Osteocyte (in vitro differentiated cells): ENCODE measurements at regions not wholly inside any gene's neighbourhood (a gene's known extent, or its start where the extent isn't known, plus 50 kb on each side); places are given as distances from the start of the nearest gene placed in this dataset.

Experiments
- DNase-seq: peaks from one replicate; pipeline ENCODE4 v3.0.0; 2021; ENCODE audit warnings: mixed read lengths; ENCODE audit not compliant: unreplicated experiment; ENCODE audit errors: extremely low spot score
- H3K27ac Mint-ChIP-seq: one replicate; pipeline ENCODE4 v1.8.0; 2021; ENCODE audit warnings: mild to moderate bottlenecking, mixed read lengths; ENCODE audit not compliant: unreplicated experiment
- H3K27me3 Mint-ChIP-seq: one replicate; pipeline ENCODE4 v1.8.0; 2021; ENCODE audit warnings: mixed read lengths; ENCODE audit not compliant: unreplicated experiment
- H3K36me3 Mint-ChIP-seq: one replicate; pipeline ENCODE4 v1.8.0; 2021; ENCODE audit warnings: mixed read lengths; ENCODE audit not compliant: unreplicated experiment
- H3K4me1 Mint-ChIP-seq: one replicate; pipeline ENCODE4 v1.8.0; 2021; ENCODE audit warnings: mixed read lengths; ENCODE audit not compliant: unreplicated experiment
- H3K4me3 Mint-ChIP-seq: one replicate; pipeline ENCODE4 v1.8.0; 2021; ENCODE audit warnings: mild to moderate bottlenecking, moderate library complexity, mixed read lengths; ENCODE audit not compliant: unreplicated experiment
- H3K9me3 Mint-ChIP-seq: one replicate; pipeline ENCODE4 v1.8.0; 2021; ENCODE audit warnings: mixed read lengths; ENCODE audit not compliant: unreplicated experiment
- TF ChIP-seq, protein P1 (sequence below): fragments of 200-600 bp; sonication (generic); IDR thresholded peaks from 2 replicates; pipeline ENCODE4 v1.5.0; 2021; ENCODE audit warnings: antibody characterized with exemption, mild to moderate bottlenecking, moderate library complexity

DNA sequence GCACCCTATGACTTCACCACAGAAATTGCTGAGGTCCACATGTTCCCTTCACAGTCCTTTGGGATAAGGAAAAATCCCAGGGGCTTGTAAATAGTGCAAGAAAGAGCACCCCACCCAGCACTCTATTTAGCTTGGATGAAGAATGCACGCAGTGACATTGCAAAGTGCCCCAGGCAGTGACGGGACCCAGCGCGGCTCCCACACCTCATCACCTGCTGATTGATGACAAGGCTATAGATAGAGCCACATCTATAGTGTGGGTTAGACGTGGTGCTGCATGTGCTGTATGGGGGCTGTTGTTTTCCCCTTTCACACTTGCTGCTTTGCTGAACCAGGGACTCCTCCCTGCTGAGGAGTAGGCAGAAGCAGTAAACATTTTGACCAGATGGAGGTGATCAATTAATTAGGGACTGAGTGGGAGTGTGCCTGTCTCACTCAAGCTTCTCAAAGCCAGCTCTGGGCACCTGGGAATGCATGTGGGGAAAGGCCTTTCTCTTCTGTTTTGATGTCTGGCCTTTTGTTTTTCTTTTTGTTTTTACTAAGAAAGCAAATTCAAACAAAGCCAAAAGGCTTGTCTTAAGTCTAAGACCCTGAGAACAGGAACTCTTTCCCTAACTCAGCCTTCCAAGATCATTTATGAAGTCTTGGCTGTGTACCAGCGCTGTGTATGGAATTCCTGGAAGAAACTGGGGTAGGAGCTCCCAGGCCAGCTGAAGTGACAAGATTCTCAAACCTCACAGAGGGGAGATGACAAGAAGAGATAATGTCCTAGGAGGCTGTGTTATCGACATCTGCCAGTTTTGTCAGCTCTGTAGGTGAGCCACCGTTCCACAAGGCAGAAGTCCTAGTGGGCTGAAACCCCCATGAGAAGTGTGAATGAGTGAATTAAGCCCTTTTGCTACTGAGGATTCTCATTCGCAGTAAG lies 219.7 kb downstream of the BARX2 start:
- Mint-ChIP-seq H3K4me3 (no peak overlapping the region), H3K4me1 (no peaks in the 10 kb centered on the region), H3K9me3 (no peaks in the 10 kb centered on the region), H3K27ac (no peak overlapping the region), H3K36me3 (no peaks in the 10 kb centered on the region), H3K27me3 (peaks cover 5% of the 10 kb centered on the region)
- TF ChIP-seq, protein P1, sequence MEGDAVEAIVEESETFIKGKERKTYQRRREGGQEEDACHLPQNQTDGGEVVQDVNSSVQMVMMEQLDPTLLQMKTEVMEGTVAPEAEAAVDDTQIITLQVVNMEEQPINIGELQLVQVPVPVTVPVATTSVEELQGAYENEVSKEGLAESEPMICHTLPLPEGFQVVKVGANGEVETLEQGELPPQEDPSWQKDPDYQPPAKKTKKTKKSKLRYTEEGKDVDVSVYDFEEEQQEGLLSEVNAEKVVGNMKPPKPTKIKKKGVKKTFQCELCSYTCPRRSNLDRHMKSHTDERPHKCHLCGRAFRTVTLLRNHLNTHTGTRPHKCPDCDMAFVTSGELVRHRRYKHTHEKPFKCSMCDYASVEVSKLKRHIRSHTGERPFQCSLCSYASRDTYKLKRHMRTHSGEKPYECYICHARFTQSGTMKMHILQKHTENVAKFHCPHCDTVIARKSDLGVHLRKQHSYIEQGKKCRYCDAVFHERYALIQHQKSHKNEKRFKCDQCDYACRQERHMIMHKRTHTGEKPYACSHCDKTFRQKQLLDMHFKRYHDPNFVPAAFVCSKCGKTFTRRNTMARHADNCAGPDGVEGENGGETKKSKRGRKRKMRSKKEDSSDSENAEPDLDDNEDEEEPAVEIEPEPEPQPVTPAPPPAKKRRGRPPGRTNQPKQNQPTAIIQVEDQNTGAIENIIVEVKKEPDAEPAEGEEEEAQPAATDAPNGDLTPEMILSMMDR, result no peak
- no peak for DNase-seq

DNA sequence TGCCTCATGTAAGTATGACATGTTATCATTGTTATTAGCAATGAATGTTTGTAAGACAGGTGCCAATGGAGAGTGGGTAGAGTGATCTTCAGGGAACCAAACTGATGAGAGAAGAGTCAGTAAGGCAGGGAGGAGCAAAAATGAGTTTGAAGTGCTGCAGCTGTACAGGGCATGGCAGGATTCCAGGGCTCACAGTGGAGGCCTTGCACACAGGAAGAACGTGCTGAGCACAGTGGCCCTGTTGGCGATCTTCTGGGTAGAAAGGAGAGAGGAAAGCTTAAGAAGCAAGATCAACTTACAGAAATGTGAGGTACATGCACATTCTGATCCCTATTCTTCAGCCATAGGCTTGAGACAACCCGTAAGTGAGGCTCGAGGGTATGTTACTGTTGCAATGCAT lies 219.3 kb upstream of the TMEM45B start:
- no peaks in the 10 kb centered on the region for H3K9me3 Mint-ChIP-seq
- DNase-seq, result no peak
- H3K27ac Mint-ChIP-seq, result no peak overlapping the region

DNA sequence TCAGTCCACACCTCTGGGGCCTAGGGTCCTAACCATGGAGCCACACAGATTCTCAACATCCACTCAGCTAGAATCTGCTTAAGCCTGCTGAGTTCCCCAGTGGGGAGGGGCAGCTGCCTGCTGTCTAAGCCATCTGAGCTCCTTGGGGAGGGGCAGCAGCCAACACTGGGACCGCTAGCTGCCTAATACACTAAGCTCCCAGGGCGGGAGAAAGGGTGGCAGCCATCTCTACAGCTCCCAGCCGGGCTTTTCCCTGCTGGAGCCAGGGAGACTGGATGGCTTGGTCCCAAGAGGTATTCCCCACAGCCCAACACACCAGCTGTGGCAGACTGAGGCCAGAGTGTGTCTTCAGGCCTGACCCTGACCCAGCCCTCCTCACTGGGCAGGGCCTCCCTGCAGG lies 217.3 kb upstream of the TMEM45B start:
- TF ChIP-seq, protein P1, result no peak
- Mint-ChIP-seq H3K27me3 (peaks cover 29% of the 10 kb centered on the region), H3K36me3 (no peaks in the 10 kb centered on the region), H3K4me3 (no peak overlapping the region), H3K9me3 (no peaks in the 10 kb centered on the region), H3K4me1 (no peaks in the 10 kb centered on the region), H3K27ac (no peak overlapping the region)
- no peak for DNase-seq

More for the DNA sequence above, 219.3 kb upstream of the TMEM45B start:
- Mint-ChIP-seq H3K4me3 (no peak overlapping the region), H3K27me3 (peaks cover 16% of the 10 kb centered on the region), H3K36me3 (no peaks in the 10 kb centered on the region), H3K4me1 (no peaks in the 10 kb centered on the region)
- TF ChIP-seq, protein P1, result no peak

DNA sequence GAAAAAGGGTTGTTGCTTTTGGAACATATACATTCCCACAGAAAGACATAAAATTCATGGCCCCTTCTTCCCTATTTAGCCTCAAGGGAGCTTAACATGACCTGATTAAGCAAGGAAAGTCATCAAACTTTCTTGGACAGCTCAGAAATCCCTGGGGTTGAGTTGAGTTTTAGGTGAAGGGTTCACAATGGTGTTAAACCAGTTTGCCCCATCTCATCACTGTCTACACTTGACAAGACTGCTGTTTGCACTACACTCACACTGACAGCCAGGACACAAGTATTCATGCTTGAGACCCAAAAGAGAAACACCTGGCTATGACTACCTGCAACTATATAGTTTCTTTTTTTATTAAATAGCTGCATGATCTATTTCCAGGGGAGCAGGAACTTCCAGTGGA lies 209.8 kb upstream of the TMEM45B start:
- no peaks in the 10 kb centered on the region for H3K9me3 Mint-ChIP-seq
- H3K4me1 Mint-ChIP-seq, result no peaks in the 10 kb centered on the region
- TF ChIP-seq, protein P1, result no peak
- peaks cover 30% of the 10 kb centered on the region for H3K27me3 Mint-ChIP-seq
- H3K27ac Mint-ChIP-seq, result no peak overlapping the region
- no peak for DNase-seq
- H3K36me3 Mint-ChIP-seq, result no peaks in the 10 kb centered on the region
- H3K4me3 Mint-ChIP-seq, result no peak overlapping the region

DNA sequence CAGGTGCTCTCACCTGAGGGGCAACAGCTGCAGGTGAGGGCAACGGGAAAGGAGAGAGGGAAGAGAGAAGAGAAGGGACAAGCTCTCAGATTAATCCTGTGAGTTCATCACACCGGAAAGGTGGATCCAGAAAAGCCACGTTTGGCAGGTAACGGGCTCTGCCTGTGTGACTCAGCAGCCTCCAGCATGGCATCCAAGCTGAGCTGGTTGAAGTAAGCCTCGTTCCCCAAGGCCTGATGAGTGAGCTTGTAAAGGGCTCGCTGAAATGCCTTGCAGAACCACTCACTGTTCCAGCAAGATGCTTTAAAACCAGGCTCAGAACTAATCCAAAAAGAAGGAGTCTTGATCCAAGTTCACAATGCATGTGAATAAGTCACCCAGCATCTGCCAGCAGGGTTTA lies 206.9 kb upstream of the TMEM45B start:
- TF ChIP-seq, protein P1, result no peak
- no peak overlapping the region for H3K27ac Mint-ChIP-seq
- peaks cover 18% of the 10 kb centered on the region for H3K27me3 Mint-ChIP-seq
- H3K4me3 Mint-ChIP-seq, result no peak overlapping the region
- H3K9me3 Mint-ChIP-seq, result no peaks in the 10 kb centered on the region
- no peak for DNase-seq
- H3K4me1 Mint-ChIP-seq, result no peaks in the 10 kb centered on the region
- H3K36me3 Mint-ChIP-seq, result no peaks in the 10 kb centered on the region
